Colonic mucosa (tissue), 4 donors: ENCODE measurements at regions not wholly inside any gene's neighbourhood (a gene's known extent, or its start where the extent isn't known, plus 50 kb on each side); places are given as distances from the start of the nearest gene placed in this dataset.

Experiments used
- DNase-seq: peaks from one replicate; pipeline ENCODE4 v3.0.0-alpha.2; 2020
- H3K27ac ChIP-seq: fragments of 200-600 bp; one replicate; pipeline ENCODE4 v1.8.0; 2021
- H3K27me3 ChIP-seq: fragments of 200-600 bp; one replicate; pipeline ENCODE4 v1.8.0; 2021
- H3K36me3 ChIP-seq: fragments of 200-600 bp; one replicate; pipeline ENCODE4 v1.8.0; 2021
- H3K4me1 ChIP-seq: fragments of 200-600 bp; one replicate; pipeline ENCODE4 v1.8.0; 2021; ENCODE audit warnings: mild to moderate bottlenecking
- H3K4me3 ChIP-seq: fragments of 200-600 bp; one replicate; pipeline ENCODE4 v1.8.0; 2021
- H3K9ac ChIP-seq, 2 donors: one replicate each; pipeline ENCODE4 v1.7.0; 2013; ENCODE audit warnings: control low read depth in 2 of 2, low read depth in 2 of 2, low read length in 2 of 2
- H3K9me3 ChIP-seq: fragments of 200-600 bp; one replicate; pipeline ENCODE4 v1.8.0; 2021
- intact Hi-C: fragments of 100-400 bp; cut with DNase I; formaldehyde crosslinking; loops from one replicate; pipeline ENCODE4 v1.14.1; 2022
- TF ChIP-seq, protein P1 (sequence below): fragments of 200-600 bp; IDR thresholded peaks from one replicate; pipeline ENCODE4 v1.8.0; 2022; ENCODE audit warnings: antibody characterized with exemption, mild to moderate bottlenecking
- donor health status: healthy.
- donor health status: DM: no; HTN: no; CAD: no.
- donor health status: DM: no; HTN: no; CAD: no.

DNA sequence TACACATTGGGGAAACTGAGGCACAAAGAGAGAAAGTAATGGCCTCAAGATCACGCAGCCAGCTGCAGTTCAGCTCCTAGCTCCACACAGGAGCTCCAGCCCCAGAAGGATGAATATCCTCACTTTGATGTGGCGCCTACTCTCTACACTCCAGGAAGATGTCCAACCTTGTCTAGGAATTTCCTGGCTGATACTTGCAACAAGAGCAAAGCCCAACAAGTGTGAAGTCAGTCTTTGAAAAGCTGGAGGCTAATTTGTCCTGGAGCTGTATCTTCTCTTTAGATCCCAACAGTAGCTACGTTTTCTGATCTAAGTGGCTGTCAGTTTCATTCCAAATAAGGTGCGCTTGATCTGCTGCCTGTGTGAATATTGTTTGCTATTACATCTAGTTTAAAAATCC lies 344.9 kb downstream of the PTPRU start:
- H3K9me3 ChIP-seq, result no peaks in the 10 kb centered on the region
- no peak for DNase-seq
- no peak overlapping the region for H3K27ac ChIP-seq
- TF ChIP-seq, protein P1, sequence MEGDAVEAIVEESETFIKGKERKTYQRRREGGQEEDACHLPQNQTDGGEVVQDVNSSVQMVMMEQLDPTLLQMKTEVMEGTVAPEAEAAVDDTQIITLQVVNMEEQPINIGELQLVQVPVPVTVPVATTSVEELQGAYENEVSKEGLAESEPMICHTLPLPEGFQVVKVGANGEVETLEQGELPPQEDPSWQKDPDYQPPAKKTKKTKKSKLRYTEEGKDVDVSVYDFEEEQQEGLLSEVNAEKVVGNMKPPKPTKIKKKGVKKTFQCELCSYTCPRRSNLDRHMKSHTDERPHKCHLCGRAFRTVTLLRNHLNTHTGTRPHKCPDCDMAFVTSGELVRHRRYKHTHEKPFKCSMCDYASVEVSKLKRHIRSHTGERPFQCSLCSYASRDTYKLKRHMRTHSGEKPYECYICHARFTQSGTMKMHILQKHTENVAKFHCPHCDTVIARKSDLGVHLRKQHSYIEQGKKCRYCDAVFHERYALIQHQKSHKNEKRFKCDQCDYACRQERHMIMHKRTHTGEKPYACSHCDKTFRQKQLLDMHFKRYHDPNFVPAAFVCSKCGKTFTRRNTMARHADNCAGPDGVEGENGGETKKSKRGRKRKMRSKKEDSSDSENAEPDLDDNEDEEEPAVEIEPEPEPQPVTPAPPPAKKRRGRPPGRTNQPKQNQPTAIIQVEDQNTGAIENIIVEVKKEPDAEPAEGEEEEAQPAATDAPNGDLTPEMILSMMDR, result no peak
- no peak overlapping the region for H3K4me3 ChIP-seq
- no peak overlapping the region for H3K9ac ChIP-seq
- no peaks in the 10 kb centered on the region for H3K36me3 ChIP-seq
- intact Hi-C loops, result no loop called here
- H3K4me1 ChIP-seq, result no peaks in the 10 kb centered on the region
- H3K27me3 ChIP-seq, result no peaks in the 10 kb centered on the region

DNA sequence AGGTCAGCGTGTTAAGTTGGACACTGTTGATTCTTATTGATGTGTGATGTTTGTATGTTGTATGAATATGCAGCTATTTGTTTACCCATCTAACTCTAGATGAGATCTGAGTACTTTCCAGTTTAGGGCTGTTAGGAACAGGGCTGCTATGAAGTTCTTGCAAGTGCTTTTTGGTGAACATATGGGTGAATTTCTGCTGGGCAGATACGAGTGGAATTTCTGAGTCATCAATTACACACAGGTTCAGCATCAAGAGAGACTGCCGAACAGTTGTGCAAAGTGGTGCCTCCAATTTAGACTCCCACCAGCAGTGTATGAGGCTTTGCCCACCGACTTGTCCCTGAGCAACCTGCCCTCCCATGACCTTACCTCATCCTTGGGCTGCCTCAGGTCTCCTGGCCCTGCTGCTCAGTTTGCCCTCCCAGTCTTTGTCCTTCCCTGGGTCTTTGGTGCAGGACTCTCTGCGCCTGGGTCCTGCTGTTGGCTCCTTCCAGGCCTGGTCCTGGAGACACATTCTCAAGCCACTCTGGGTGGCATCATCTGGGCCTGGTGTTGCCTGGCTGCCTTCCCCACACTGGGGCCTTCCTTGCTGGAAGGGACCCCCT lies 343.6 kb downstream of the PTPRU start:
- H3K27me3 ChIP-seq, result no peaks in the 10 kb centered on the region
- intact Hi-C loops, result no loop called here
- H3K4me3 ChIP-seq, result no peak overlapping the region
- H3K9me3 ChIP-seq, result no peaks in the 10 kb centered on the region
- no peaks in the 10 kb centered on the region for H3K4me1 ChIP-seq
- H3K27ac ChIP-seq, result no peak overlapping the region
- H3K36me3 ChIP-seq, result no peaks in the 10 kb centered on the region
- no peak overlapping the region for H3K9ac ChIP-seq
- DNase-seq, result no peak
- TF ChIP-seq, protein P1, result no peak

DNA sequence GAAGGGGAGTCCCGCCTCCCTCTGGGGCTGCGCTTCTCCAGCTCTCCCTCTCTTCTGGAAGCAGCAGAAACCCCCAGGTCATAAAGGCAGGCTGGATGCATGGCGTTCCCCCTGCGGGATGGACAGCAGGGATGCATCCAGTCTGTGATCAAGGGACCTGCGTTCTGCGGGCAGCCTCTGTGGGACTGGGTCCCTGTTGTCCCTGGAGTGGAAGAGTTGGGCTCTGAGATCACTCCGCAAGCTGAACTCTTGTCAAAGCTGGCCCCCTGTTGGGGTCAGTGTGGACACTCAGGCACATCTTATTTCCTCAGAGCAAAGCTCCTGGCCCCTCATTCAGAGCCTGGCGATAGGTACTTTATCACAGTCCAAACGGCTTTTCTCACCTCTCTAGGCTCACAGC lies 341.2 kb downstream of the PTPRU start:
- H3K9me3 ChIP-seq, result no peaks in the 10 kb centered on the region
- H3K4me3 ChIP-seq, result no peak overlapping the region
- intact Hi-C loops, result no loop called here
- no peaks in the 10 kb centered on the region for H3K36me3 ChIP-seq
- H3K27me3 ChIP-seq, result no peaks in the 10 kb centered on the region
- no peak for DNase-seq
- no peaks in the 10 kb centered on the region for H3K4me1 ChIP-seq
- TF ChIP-seq, protein P1, result no peak
- no peak overlapping the region for H3K9ac ChIP-seq
- H3K27ac ChIP-seq, result no peak overlapping the region

DNA sequence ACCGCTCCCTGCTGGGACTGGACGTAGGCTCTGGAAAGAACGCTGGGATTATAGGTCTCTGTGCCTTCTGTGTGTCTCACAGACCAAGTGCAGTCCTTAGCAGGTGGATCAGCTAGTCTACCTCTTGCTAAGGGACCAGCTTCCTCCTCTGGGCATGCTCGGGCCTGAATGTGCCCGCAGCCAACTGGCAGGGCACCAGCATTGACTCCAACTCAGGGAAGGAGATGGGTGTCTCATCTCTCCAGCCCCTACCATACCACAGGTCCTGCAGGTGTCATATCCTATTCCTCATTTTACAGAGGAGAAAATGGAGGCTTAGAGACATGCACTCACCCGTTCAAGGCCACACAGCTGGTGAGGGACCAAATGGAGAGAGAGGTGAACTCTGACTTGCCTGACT lies 340.2 kb downstream of the PTPRU start:
- DNase-seq, result no peak
- TF ChIP-seq, protein P1, result no peak
- no peaks in the 10 kb centered on the region for H3K36me3 ChIP-seq
- no peaks in the 10 kb centered on the region for H3K9me3 ChIP-seq
- H3K4me1 ChIP-seq, result no peaks in the 10 kb centered on the region
- H3K9ac ChIP-seq, result no peak overlapping the region
- intact Hi-C loops, result no loop called here
- no peaks in the 10 kb centered on the region for H3K27me3 ChIP-seq
- H3K27ac ChIP-seq, result no peak overlapping the region
- H3K4me3 ChIP-seq, result no peak overlapping the region

DNA sequence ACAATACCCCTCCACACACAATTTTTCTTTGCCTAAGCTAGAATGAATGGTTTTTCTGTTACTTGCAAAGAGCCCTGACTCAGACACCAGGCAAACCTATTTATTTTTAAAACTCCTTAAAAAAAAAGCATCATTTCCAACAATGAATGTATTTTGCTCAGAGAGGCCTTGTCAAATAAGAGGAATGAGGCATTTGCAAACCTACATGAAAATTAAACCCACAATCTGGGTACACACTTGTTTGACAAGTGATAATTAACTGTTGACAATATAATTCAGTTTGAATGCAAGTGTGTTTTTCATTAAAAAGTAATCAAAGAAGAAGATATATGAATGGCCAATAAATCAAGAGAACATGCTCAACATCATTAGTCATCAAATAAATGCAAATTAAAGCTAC lies 339.5 kb downstream of the PTPRU start:
- DNase-seq, result no peak
- intact Hi-C loops, result no loop called here
- H3K27ac ChIP-seq, result no peak overlapping the region

More for the DNA sequence above, 339.5 kb downstream of the PTPRU start:
- TF ChIP-seq, protein P1, result no peak
- Histone ChIP-seq H3K36me3 (no peaks in the 10 kb centered on the region), H3K9ac (no peak overlapping the region), H3K4me3 (no peak overlapping the region), H3K4me1 (no peaks in the 10 kb centered on the region), H3K27me3 (no peaks in the 10 kb centered on the region), H3K9me3 (no peaks in the 10 kb centered on the region)
